ENCODE measurements at regions not wholly inside any gene's neighbourhood (a gene's known extent, or its start where the extent isn't known, plus 50 kb on each side); places are given as distances from the start of the nearest gene placed in this dataset.
"Not testable (repeated sequence)": the region's sequence is repeated elsewhere in the genome, so short reads cannot be mapped to it uniquely, and the experiment has no call there.

DNA sequence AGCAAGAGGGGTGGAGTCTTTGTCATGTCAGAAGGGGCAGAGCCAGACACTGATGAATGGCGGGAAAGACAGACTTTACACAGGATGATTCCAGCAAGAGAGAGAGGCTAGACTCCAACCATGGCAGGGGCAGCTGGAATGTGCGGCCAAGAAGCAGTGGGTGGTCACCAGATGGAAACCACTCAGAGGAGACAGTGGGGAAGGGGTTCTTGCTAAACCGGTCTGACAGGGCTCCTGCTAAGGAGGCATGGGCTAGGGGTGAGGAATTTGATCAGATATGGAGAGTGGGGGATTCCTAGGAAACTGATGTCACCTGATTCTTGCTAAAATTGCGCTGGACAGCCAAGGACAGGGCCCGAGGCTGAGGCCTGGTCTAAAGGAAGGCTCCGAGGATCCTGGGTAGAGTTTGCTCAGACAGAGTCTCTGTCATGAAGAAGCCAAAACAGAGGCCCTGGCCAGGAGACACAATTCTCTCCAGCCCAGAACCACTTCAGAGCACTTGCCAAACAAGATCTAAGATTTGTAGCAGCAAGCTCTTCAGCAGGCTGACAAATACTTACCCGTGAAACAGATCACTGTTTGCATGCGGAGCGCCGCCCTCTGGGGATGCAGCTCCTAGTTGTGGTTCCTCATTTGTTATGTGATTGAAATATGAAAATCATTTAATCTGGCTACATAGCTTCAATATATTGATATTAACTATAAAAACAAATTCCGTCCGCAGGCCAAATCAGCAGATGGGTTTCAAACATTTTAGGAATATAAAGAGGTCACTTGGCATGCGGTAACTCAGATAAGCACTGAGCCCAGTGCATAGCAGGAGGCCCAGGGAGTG lies 377.0 kb downstream of the TCERG1L start:
- Mint-ChIP-seq H3K27ac (no peak overlapping the region), H3K4me3 (no peak overlapping the region), H3K9me3 (no peaks in the 10 kb centered on the region), H3K27me3 (no peaks in the 10 kb centered on the region), H3K4me1 (no peaks in the 10 kb centered on the region), H3K36me3 (no peaks in the 10 kb centered on the region)

DNA sequence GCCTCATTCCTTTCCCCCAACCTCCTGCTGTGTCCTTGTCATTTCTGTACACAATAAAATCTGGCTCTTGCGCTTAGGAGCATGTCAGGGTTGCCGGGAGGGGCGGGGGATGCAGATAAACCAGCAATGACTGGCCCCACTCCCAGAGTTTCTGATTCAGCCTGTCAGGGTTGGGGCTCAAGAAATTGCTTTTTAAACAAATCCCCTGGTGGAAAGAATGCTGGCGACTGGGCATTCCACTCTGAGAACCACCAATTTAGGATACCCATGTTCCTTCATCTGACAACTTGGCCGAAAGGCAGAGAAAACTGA lies 376.4 kb downstream of the TCERG1L start:
- no peak overlapping the region for H3K4me3 Mint-ChIP-seq
- H3K36me3 Mint-ChIP-seq = no peaks in the 10 kb centered on the region
- no peak overlapping the region for H3K27ac Mint-ChIP-seq
- no peaks in the 10 kb centered on the region for H3K27me3 Mint-ChIP-seq
- no peaks in the 10 kb centered on the region for H3K4me1 Mint-ChIP-seq
- H3K9me3 Mint-ChIP-seq = no peaks in the 10 kb centered on the region

DNA sequence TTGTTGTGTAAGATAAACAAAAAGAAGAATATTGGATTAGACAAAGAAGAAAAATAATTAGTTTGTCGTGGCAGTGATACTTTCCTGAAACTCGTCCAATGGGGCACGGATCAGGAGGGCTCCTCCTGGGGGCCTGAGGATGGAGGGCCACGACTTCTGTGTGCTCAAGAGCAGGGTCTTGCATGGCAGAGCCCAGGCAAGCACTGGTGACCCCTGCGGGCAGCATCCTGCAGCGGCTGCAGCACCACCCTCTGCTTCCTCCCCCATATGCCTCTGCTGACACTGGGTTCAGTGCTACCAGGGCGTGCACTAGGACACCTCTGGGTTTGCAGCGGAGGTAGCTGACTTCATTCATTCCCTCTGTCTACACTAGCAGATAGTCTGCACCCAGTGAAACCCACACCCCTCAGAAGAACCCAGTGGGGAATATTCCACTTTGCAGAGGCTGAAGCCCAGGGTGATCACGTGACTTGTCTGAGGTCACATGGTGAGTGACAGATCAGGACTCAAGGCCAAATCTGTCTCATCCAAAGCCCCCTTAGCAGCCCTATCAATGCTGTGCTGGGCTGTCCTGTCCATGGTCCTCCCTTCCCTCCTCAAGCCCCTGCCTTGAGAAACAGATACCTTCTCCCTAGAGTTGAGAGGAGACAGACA lies 375.5 kb downstream of the TCERG1L start:
- no peaks in the 10 kb centered on the region for H3K4me1 Mint-ChIP-seq
- no peak overlapping the region for H3K4me3 Mint-ChIP-seq
- no peaks in the 10 kb centered on the region for H3K9me3 Mint-ChIP-seq
- H3K27me3 Mint-ChIP-seq = no peaks in the 10 kb centered on the region
- H3K36me3 Mint-ChIP-seq = no peaks in the 10 kb centered on the region
- no peak overlapping the region for H3K27ac Mint-ChIP-seq

DNA sequence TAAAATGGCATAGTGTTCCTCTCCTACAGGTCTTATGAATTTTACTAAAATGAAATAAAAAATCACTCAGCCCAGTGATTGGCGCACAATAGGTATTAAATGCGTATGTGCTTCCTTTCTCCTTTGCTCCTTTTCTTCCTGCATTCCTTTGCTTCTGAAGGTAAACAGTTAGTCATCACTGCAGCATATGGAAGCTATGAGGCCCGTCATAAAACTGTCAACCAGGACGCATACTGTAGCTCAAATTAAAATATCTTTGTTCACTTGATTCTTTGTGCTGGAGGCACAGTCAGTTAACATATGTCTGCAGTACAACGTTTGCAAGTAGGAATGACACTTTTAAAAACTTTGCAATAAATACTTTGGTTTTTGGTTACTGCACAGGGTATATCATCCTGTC lies 374.7 kb downstream of the TCERG1L start:
- Mint-ChIP-seq H3K27ac (no peak overlapping the region), H3K4me3 (no peak overlapping the region), H3K27me3 (no peaks in the 10 kb centered on the region)

DNA sequence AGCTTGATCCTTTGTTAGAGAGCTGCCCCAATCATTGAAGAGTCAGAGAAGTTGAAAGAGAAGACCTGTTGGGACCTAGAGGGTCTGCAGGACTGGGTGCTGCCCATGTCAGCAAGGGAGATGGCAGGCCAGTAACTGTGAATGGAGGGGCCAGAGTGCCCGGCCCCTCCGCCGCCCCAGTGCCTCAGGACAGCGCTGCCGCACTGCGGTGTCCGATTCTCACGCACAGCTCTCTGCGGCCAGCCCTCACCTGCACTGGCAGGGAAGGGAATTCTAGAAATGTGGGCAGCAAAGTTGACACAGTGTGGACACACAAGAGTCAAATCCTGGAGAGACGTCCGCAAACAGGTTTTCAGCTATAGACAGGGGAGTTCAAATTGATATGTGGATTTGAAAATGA lies 373.5 kb downstream of the TCERG1L start:
- no peaks in the 10 kb centered on the region for H3K36me3 Mint-ChIP-seq
- no peaks in the 10 kb centered on the region for H3K4me1 Mint-ChIP-seq
- H3K27me3 Mint-ChIP-seq = no peaks in the 10 kb centered on the region
- H3K4me3 Mint-ChIP-seq = no peak overlapping the region
- H3K27ac Mint-ChIP-seq = no peak overlapping the region
- H3K9me3 Mint-ChIP-seq = no peaks in the 10 kb centered on the region

More for the DNA sequence above, 374.7 kb downstream of the TCERG1L start:
- Mint-ChIP-seq H3K36me3 (no peaks in the 10 kb centered on the region), H3K4me1 (no peaks in the 10 kb centered on the region), H3K9me3 (no peaks in the 10 kb centered on the region)

DNA sequence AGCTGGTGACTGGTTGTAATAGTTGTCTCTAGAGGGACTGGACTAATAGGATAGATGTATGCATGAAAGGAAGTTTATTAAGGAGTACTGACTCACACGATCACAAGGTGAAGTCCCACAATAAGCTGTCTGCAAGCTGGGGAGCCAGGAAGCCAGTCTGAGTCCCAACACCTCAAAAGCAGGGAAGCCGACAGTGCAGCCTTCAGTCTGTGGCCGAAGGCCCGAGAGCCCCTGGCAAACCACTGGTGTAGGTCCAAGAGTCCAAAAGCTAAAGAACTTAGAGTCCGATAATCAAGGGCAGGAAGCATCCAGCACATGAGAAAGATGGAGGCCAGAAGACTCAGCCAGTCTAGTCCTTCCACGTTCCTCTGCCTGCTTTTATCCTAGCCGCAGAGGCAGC lies 372.6 kb downstream of the TCERG1L start:
- not testable (repeated sequence) for H3K27me3 Mint-ChIP-seq, H3K27ac Mint-ChIP-seq, H3K36me3 Mint-ChIP-seq, H3K4me3 Mint-ChIP-seq, H3K9me3 Mint-ChIP-seq, H3K4me1 Mint-ChIP-seq

DNA sequence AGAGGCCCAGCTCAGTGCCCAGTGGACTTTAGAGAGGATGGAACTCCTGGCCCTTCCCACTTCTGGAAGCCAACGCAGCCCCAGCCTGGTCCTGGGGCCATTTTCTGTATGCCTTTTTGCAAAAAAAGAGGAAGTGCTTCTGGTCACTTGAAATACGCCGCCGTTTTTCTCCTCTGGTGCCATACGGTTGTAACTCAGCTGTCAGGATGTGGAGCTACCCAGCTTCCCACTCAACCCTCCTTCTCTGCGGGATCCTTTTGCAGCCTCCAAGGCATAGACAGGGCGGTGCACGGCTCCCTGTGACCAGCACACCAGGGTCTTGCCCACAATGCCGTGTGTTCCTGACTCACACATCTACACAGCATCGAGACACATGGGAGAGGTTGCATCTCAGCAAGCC lies 369.6 kb downstream of the TCERG1L start:
- H3K36me3 Mint-ChIP-seq = no peaks in the 10 kb centered on the region
- no peaks in the 10 kb centered on the region for H3K4me1 Mint-ChIP-seq
- H3K27ac Mint-ChIP-seq = no peak overlapping the region
- H3K4me3 Mint-ChIP-seq = no peak overlapping the region
- H3K9me3 Mint-ChIP-seq = no peaks in the 10 kb centered on the region
- H3K27me3 Mint-ChIP-seq = no peaks in the 10 kb centered on the region

DNA sequence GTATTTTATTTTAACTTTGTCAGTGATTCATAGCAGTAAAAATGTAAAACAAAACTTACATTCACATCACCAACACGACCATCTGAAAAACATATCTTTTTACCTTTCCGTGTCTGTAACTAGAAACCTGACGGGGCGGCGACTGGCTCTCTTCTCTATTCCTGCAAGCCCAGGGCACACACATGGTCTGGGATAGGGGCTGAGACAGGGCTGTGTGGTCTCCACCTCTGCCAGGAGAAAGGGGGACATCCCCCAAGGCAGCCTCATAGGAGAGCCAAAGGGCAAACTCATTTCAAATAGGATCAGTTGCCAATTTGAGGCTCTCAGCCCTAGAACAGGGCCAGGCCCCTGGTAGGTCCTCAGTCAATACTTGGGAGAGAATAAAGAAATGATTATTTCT lies 359.4 kb downstream of the TCERG1L start:
- Mint-ChIP-seq H3K27me3 (no peaks in the 10 kb centered on the region), H3K27ac (no peak overlapping the region), H3K4me3 (no peak overlapping the region), H3K36me3 (no peaks in the 10 kb centered on the region), H3K4me1 (no peaks in the 10 kb centered on the region), H3K9me3 (no peaks in the 10 kb centered on the region)

DNA sequence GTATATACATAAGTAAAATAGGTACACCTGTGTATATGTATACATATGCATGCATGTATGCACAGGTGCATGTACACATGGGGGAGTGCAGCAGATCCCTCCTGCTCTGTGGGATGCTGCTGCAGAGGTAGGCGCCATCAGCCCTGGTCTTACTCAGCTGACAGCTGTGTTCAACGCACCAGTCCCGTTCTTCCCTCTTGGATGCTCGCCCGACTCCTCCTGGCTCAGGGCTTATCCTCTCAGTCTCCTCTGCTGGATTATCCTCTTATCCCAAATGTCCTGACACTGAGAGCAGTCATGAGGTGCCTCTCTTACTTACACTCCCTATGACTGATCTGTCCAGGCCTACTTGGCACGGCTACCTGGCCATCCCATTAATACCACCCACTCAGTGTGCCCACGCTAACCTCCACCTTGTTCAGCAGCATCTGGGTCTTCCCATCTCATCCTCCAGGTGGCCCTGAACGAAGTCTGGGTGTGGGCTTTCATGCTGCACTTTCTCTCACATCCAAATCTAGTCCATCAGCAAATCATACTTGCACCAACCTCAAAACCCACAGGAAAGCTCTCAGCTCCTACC lies 357.1 kb downstream of the TCERG1L start:
- no peak overlapping the region for H3K27ac Mint-ChIP-seq
- no peaks in the 10 kb centered on the region for H3K4me1 Mint-ChIP-seq
- no peak overlapping the region for H3K4me3 Mint-ChIP-seq
- no peaks in the 10 kb centered on the region for H3K27me3 Mint-ChIP-seq
- H3K9me3 Mint-ChIP-seq = no peaks in the 10 kb centered on the region
- H3K36me3 Mint-ChIP-seq = no peaks in the 10 kb centered on the region

DNA sequence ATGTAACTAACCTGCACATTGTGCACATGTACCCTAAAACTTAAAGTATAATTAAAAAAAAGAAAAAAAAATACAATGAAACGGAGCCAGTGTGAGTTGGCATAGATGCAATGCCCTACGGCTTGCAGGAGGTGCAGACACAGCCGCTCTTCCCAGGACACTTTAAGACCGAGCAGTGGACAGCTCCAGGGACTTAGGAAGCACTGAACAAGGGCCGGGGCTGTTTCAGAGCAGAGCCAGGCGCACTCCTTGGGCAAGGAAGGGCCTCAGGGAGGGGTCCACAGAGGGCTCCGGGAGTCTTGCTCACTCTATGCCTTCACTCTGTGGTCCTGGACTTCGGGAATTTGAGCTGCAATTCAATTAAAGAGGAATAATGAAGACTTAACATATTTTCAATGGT lies 355.3 kb downstream of the TCERG1L start:
- Mint-ChIP-seq H3K36me3 (no peaks in the 10 kb centered on the region), H3K4me3 (no peak overlapping the region), H3K4me1 (no peaks in the 10 kb centered on the region), H3K9me3 (no peaks in the 10 kb centered on the region), H3K27me3 (no peaks in the 10 kb centered on the region), H3K27ac (no peak overlapping the region)

DNA sequence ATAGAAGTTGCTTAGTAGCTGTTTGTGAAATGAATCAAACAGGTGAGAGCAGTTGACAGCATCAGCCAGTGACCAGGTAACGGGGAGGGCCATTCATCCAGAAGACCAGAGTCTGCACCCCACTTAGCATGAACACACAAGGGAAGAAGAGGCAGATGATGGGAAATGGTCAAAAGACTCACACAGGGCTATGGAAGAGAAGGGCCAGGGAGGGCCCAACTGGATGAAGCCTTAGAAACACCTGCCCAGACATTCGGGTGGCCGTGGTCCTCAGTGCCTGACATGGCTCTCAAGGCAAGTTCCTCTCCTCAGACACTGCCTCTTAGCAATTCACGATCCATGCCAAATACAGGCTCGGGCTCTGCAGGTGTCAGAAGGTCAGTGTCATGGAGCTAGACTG lies 354.1 kb downstream of the TCERG1L start:
- Mint-ChIP-seq H3K9me3 (no peaks in the 10 kb centered on the region), H3K27ac (no peak overlapping the region), H3K4me1 (no peaks in the 10 kb centered on the region), H3K36me3 (no peaks in the 10 kb centered on the region), H3K4me3 (no peak overlapping the region), H3K27me3 (no peaks in the 10 kb centered on the region)

DNA sequence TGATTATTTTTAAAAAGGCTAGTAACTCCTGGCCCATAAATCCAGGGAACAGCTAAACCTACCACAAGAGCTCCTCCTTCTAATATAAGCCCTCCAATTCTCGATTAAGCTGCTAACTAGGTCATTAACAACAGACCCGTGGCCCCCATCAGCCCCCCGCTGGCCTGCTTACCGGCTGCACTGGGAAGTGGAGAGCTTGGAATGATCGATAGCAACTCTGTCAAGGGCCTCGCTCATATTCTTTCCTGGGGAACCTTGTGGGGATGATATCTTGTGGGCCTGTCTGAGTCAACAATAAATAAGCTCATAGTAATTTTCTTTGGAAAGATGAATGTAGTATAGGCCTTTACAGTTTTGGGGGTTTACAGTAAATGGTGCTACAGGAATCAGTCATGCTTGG lies 353.5 kb downstream of the TCERG1L start:
- Mint-ChIP-seq H3K9me3 (no peaks in the 10 kb centered on the region), H3K4me1 (no peaks in the 10 kb centered on the region), H3K27me3 (no peaks in the 10 kb centered on the region), H3K4me3 (no peak overlapping the region), H3K27ac (no peak overlapping the region), H3K36me3 (no peaks in the 10 kb centered on the region)

DNA sequence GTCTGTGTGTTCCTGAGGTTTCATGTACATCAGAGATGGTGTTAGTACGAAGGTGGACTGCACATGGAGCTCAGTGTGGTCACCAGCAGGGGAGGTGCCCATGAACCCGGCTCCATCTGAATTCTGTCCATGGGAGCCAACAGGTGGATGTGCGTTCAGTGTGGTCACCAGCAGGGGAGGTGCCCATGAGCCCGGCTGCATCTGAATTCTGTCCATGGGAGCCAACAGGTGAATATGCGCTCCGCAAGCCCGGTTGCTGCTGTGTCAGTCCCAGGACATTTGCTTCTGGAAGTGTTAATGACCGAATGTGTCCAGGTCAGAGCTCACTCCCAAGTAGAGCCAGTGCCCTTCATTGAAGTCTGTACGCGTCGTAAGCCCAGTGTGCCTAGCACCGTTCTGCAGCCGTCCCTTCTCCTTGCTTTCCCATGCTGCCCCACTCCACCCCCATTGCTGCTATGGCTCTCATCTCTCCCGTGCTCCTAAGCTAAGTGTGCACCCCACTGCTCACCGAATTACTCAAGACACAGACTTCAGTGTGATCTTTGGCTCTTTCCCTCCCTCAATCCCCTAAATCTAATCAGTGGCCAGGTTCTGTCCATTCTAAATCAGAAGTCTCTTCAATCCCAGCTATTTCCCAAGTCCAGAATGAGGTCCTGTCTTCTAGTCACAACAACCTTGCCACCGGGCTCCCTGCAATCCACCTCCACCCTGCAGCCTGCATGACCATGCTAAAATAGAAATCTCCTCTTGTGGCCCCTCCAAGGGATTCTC lies 352.4 kb downstream of the TCERG1L start:
- no peaks in the 10 kb centered on the region for H3K4me1 Mint-ChIP-seq

DNA sequence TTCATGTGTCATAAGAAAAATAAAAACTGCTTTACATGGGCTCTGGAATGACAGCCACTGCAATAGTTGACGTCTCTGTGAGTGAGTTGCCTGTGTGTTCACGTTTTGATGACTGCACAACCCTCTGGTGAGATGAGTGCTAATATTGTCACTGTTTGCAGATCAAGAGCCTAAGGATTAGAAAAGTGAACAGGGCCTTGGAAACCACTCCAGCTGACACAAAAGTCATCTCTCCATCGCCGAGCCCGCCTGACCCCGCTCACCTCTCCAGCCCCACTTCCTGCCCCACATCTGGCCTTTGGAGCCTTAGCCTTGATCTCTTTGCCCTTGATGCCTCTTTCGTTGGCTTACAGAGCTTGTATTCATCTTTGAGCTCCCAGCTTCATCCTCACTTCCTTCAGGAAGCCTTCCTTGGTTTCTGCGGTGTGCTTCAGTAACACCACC lies 351.7 kb downstream of the TCERG1L start:
- Mint-ChIP-seq H3K36me3 (no peaks in the 10 kb centered on the region), H3K9me3 (no peaks in the 10 kb centered on the region), H3K4me3 (no peak overlapping the region), H3K4me1 (no peaks in the 10 kb centered on the region), H3K27ac (no peak overlapping the region), H3K27me3 (no peaks in the 10 kb centered on the region)

More for the DNA sequence above, 352.4 kb downstream of the TCERG1L start:
- Mint-ChIP-seq H3K4me3 (no peak overlapping the region), H3K36me3 (no peaks in the 10 kb centered on the region), H3K27ac (no peak overlapping the region), H3K9me3 (no peaks in the 10 kb centered on the region), H3K27me3 (no peaks in the 10 kb centered on the region)

DNA sequence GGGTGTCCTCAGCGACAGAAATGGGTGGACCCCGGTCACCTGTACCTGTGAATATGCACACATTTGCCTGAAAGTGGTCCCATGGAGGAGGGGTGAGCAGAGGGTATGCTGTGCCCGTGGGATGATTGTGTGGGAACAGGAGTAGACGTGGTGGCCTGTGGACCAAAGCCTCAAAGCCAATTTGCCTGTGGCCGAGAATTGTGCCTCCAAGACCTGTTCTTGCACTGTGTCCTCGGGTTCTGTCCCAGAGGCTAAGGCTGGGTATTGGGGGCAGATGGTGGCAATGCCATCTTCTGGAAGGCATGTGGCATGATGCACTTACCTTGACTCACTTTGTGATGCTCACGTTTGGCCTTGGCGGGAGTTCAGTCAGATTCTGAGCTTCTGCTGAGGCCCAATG lies 351.0 kb downstream of the TCERG1L start:
- no peaks in the 10 kb centered on the region for H3K4me1 Mint-ChIP-seq
- no peaks in the 10 kb centered on the region for H3K27me3 Mint-ChIP-seq
- H3K36me3 Mint-ChIP-seq = no peaks in the 10 kb centered on the region
- H3K27ac Mint-ChIP-seq = no peak overlapping the region
- no peaks in the 10 kb centered on the region for H3K9me3 Mint-ChIP-seq
- no peak overlapping the region for H3K4me3 Mint-ChIP-seq

Data from activated naive CD4-positive, alpha-beta T cell treated with anti-CD3 and anti-CD28 coated beads, Interleukin-2, amount 50 U/mL, for 24 hours (primary cell).